ENCODE measurements at regions not wholly inside any gene's neighbourhood (a gene's known extent, or its start where the extent isn't known, plus 50 kb on each side); places are given as distances from the start of the nearest gene placed in this dataset.

GRCh38 chr1:199646761-199647160 is 380.7 kb upstream of the NR5A2 start:
- Histone ChIP-seq H3K79me2 (ENCODE audit: insufficient read depth, low read length) (no peaks in the 10 kb centered on the region), H3K4me1 (ENCODE audit: insufficient read depth, low read length, severe bottlenecking) (no peaks in the 10 kb centered on the region), H3K9me2 (ENCODE audit: low read depth, low read length) (no peaks in the 10 kb centered on the region), H3K27ac (ENCODE audit: low read depth, low read length, poor library complexity, severe bottlenecking) (no peak overlapping the region), H3F3A (ENCODE audit: insufficient read depth, low read length) (no peaks in the 10 kb centered on the region), H3K9ac (ENCODE audit: low read length) (no peak overlapping the region), H3K4me3 (ENCODE audit: low read depth, low read length, poor library complexity, severe bottlenecking) (no peak overlapping the region), H3K27me3 (ENCODE audit: insufficient read depth, low read length) (no peaks in the 10 kb centered on the region), H3K4me2 (ENCODE audit: low read length) (no peak overlapping the region), H2AFZ (ENCODE audit: low read length) (no peak overlapping the region), H3K9me3 (ENCODE audit: low read length) (no peaks in the 10 kb centered on the region), H4K20me1 (ENCODE audit: insufficient read depth, low read length) (no peaks in the 10 kb centered on the region), H3K36me3 (ENCODE audit: insufficient read depth, low read length) (no peaks in the 10 kb centered on the region)
- TF ChIP-seq CTCF (IDR thresholded peaks at IDR 0.05; ENCODE audit: low read length) (no peak), EZH2 (IDR thresholded peaks at IDR 0.05; ENCODE audit: borderline replicate concordance, low read length) (no peak)

GRCh38 chr1:199657449-199657848 is 370.1 kb upstream of the NR5A2 start:
- TF ChIP-seq CTCF (IDR thresholded peaks at IDR 0.05; ENCODE audit: low read length) (no peak), EZH2 (IDR thresholded peaks at IDR 0.05; ENCODE audit: borderline replicate concordance, low read length) (no peak)
- Histone ChIP-seq H2AFZ (ENCODE audit: low read length) (no peak overlapping the region), H3K36me3 (ENCODE audit: insufficient read depth, low read length) (no peaks in the 10 kb centered on the region), H4K20me1 (ENCODE audit: insufficient read depth, low read length) (no peaks in the 10 kb centered on the region), H3K4me3 (ENCODE audit: low read depth, low read length, poor library complexity, severe bottlenecking) (no peak overlapping the region), H3K9me2 (ENCODE audit: low read depth, low read length) (no peaks in the 10 kb centered on the region), H3K27me3 (ENCODE audit: insufficient read depth, low read length) (no peaks in the 10 kb centered on the region), H3K27ac (ENCODE audit: low read depth, low read length, poor library complexity, severe bottlenecking) (no peak overlapping the region), H3K79me2 (ENCODE audit: insufficient read depth, low read length) (no peaks in the 10 kb centered on the region), H3K4me1 (ENCODE audit: insufficient read depth, low read length, severe bottlenecking) (no peaks in the 10 kb centered on the region), H3K9ac (ENCODE audit: low read length) (no peak overlapping the region), H3K9me3 (ENCODE audit: low read length) (no peaks in the 10 kb centered on the region), H3F3A (ENCODE audit: insufficient read depth, low read length) (no peaks in the 10 kb centered on the region), H3K4me2 (ENCODE audit: low read length) (no peak overlapping the region)

- Histone ChIP-seq H4K20me1 (ENCODE audit: insufficient read depth, low read length) (no peaks in the 10 kb centered on the region), H3F3A (ENCODE audit: insufficient read depth, low read length) (no peaks in the 10 kb centered on the region), H3K9me2 (ENCODE audit: low read depth, low read length) (no peaks in the 10 kb centered on the region), H3K4me3 (ENCODE audit: low read depth, low read length, poor library complexity, severe bottlenecking) (no peak overlapping the region), H3K27me3 (ENCODE audit: insufficient read depth, low read length) (no peaks in the 10 kb centered on the region), H3K4me1 (ENCODE audit: insufficient read depth, low read length, severe bottlenecking) (no peaks in the 10 kb centered on the region), H3K27ac (ENCODE audit: low read depth, low read length, poor library complexity, severe bottlenecking) (no peak overlapping the region), H3K9ac (ENCODE audit: low read length) (no peak overlapping the region), H3K79me2 (ENCODE audit: insufficient read depth, low read length) (no peaks in the 10 kb centered on the region), H3K4me2 (ENCODE audit: low read length) (no peak overlapping the region), H2AFZ (ENCODE audit: low read length) (no peak overlapping the region), H3K9me3 (ENCODE audit: low read length) (no peaks in the 10 kb centered on the region), H3K36me3 (ENCODE audit: insufficient read depth, low read length) (no peaks in the 10 kb centered on the region)
- TF ChIP-seq CTCF (IDR thresholded peaks at IDR 0.05; ENCODE audit: low read length) (no peak), EZH2 (IDR thresholded peaks at IDR 0.05; ENCODE audit: borderline replicate concordance, low read length) (no peak)
These were observed 367.4 kb upstream of the NR5A2 start for GRCh38 chr1:199660071-199660470.

All from OCI-LY1 (cell line).